ENCODE measurements at regions not wholly inside any gene's neighbourhood (a gene's known extent, or its start where the extent isn't known, plus 50 kb on each side); places are given as distances from the start of the nearest gene placed in this dataset.

- DNase-seq (ENCODE audit: low read depth) = no peak
- Histone ChIP-seq H3K27me3 (ENCODE audit: control insufficient read depth, insufficient read depth, low read length) (no peaks in the 10 kb centered on the region), H3K4me3 (ENCODE audit: low read depth, low read length) (no peak overlapping the region), H3K36me3 (ENCODE audit: control insufficient read depth, insufficient read depth, low read length) (no peaks in the 10 kb centered on the region)
- no peak for TF ChIP-seq CTCF (IDR thresholded peaks at IDR 0.05; ENCODE audit: insufficient read depth, low read depth, low read length)
- POLR2A ChIA-PET = no interaction called here
- CTCF ChIA-PET = interaction anchor here (0.8 kb wide), 1 partner anchor 8 kb away, joined by 3 read pairs; no protein-coding TSS in a partner anchor
Observed at GRCh38 chr10:4453276-4453675, 372.7 kb upstream of the AKR1E2 start.

GRCh38 chr10:4450981-4451908, 374.8 kb upstream of the AKR1E2 start:
- ChIA-PET POLR2A (interaction anchor here (0.6 to 0.7 kb wide), 2 partner anchors 196 to 666 kb away, joined by 4 read pairs; partner anchors contain the start of gene KLF6), CTCF (interaction anchor here (0.6 to 1.0 kb wide), 2 partner anchors 10 to 14 kb away, joined by 3 to 4 read pairs; no protein-coding TSS in a partner anchor)
- no peaks in the 10 kb centered on the region for H3K36me3 ChIP-seq (ENCODE audit: control insufficient read depth, insufficient read depth, low read length)
- H3K4me3 ChIP-seq (ENCODE audit: low read depth, low read length) = no peak overlapping the region
- DNase-seq (ENCODE audit: low read depth) = peak; percentile 85
- H3K27me3 ChIP-seq (ENCODE audit: control insufficient read depth, insufficient read depth, low read length) = no peaks in the 10 kb centered on the region
- no peak for TF ChIP-seq CTCF (IDR thresholded peaks at IDR 0.05; ENCODE audit: insufficient read depth, low read depth, low read length)

GRCh38 chr10:4450169-4450568, 375.8 kb upstream of the AKR1E2 start:
- CTCF ChIA-PET = no interaction called here
- H3K27me3 ChIP-seq (ENCODE audit: control insufficient read depth, insufficient read depth, low read length) = no peaks in the 10 kb centered on the region
- H3K4me3 ChIP-seq (ENCODE audit: low read depth, low read length) = no peak overlapping the region
- POLR2A ChIA-PET = interaction anchor here (0.7 kb wide), 1 partner anchor 96 kb away, joined by 3 read pairs; no protein-coding TSS in a partner anchor
- no peak for DNase-seq (ENCODE audit: low read depth)
- TF ChIP-seq CTCF (IDR thresholded peaks at IDR 0.05; ENCODE audit: insufficient read depth, low read depth, low read length) = no peak
- no peaks in the 10 kb centered on the region for H3K36me3 ChIP-seq (ENCODE audit: control insufficient read depth, insufficient read depth, low read length)

- Histone ChIP-seq H3K4me3 (ENCODE audit: low read depth, low read length) (no peak overlapping the region), H3K36me3 (ENCODE audit: control insufficient read depth, insufficient read depth, low read length) (no peaks in the 10 kb centered on the region), H3K27me3 (ENCODE audit: control insufficient read depth, insufficient read depth, low read length) (no peaks in the 10 kb centered on the region)
- TF ChIP-seq CTCF (IDR thresholded peaks at IDR 0.05; ENCODE audit: insufficient read depth, low read depth, low read length) = no peak
- DNase-seq (ENCODE audit: low read depth) = no peak
- CTCF ChIA-PET = interaction anchor here (1.3 kb wide), 1 partner anchor 14 kb away, joined by 5 read pairs; no protein-coding TSS in a partner anchor
- POLR2A ChIA-PET = no interaction called here
Observed at GRCh38 chr10:4448030-4448429, 378.0 kb upstream of the AKR1E2 start.

- DNase-seq (ENCODE audit: low read depth) = no peak
- no peaks in the 10 kb centered on the region for H3K36me3 ChIP-seq (ENCODE audit: control insufficient read depth, insufficient read depth, low read length)
- no peaks in the 10 kb centered on the region for H3K27me3 ChIP-seq (ENCODE audit: control insufficient read depth, insufficient read depth, low read length)
- ChIA-PET POLR2A (no interaction called here), CTCF (no interaction called here)
- H3K4me3 ChIP-seq (ENCODE audit: low read depth, low read length) = no peak overlapping the region
- no peak for TF ChIP-seq CTCF (IDR thresholded peaks at IDR 0.05; ENCODE audit: insufficient read depth, low read depth, low read length)
Observed at GRCh38 chr10:4443419-4443818, 382.6 kb upstream of the AKR1E2 start.
